Activated effector memory CD4-positive, alpha-beta T cell treated with anti-CD3 and anti-CD28 coated beads, Interleukin-2, amount 50 U/mL, for 16 hours (primary cell): ENCODE measurements at regions not wholly inside any gene's neighbourhood (a gene's known extent, or its start where the extent isn't known, plus 50 kb on each side); places are given as distances from the start of the nearest gene placed in this dataset.

Experiments
- DNase-seq: peaks from one replicate; pipeline ENCODE4 v3.0.0-alpha.2; 2020

- no peak for DNase-seq
Measured at GRCh38 chr6:40714576-40715564, 127.7 kb upstream of the LRFN2 start.

- DNase-seq, result no peak
Measured at GRCh38 chr6:40714143-40714542, 127.0 kb upstream of the LRFN2 start.

GRCh38 chr6:40713002-40713719 is 126.0 kb upstream of the LRFN2 start:
- DNase-seq, result no peak

- DNase-seq, result no peak
Measured at GRCh38 chr6:40710626-40711330, 123.6 kb upstream of the LRFN2 start.

GRCh38 chr6:40708049-40708448 is 120.9 kb upstream of the LRFN2 start:
- DNase-seq, result no peak

GRCh38 chr6:40706178-40706577 is 119.0 kb upstream of the LRFN2 start:
- DNase-seq, result no peak

GRCh38 chr6:40705354-40705753 is 118.2 kb upstream of the LRFN2 start:
- DNase-seq, result no peak

- no peak for DNase-seq
Measured at GRCh38 chr6:40701352-40702007, 114.3 kb upstream of the LRFN2 start.

- DNase-seq, result no peak
Measured at GRCh38 chr6:40700006-40700580, 112.9 kb upstream of the LRFN2 start.

GRCh38 chr6:40695750-40696415 is 108.7 kb upstream of the LRFN2 start:
- no peak for DNase-seq

GRCh38 chr6:40695114-40695513 is 108.0 kb upstream of the LRFN2 start:
- no peak for DNase-seq

GRCh38 chr6:40693768-40694167 is 106.6 kb upstream of the LRFN2 start:
- no peak for DNase-seq

- no peak for DNase-seq
Measured at GRCh38 chr6:40692337-40692736, 105.2 kb upstream of the LRFN2 start.

GRCh38 chr6:40689185-40689584 is 102.0 kb upstream of the LRFN2 start:
- DNase-seq, result no peak

- no peak for DNase-seq
Measured at GRCh38 chr6:40688214-40688761, 101.1 kb upstream of the LRFN2 start.

GRCh38 chr6:40685862-40686261 is 98.7 kb upstream of the LRFN2 start:
- DNase-seq, result no peak

- no peak for DNase-seq
Measured at GRCh38 chr6:40681622-40682021, 94.5 kb upstream of the LRFN2 start.

GRCh38 chr6:40678941-40679340 is 91.8 kb upstream of the LRFN2 start:
- no peak for DNase-seq

GRCh38 chr6:40674170-40674569 is 87.0 kb upstream of the LRFN2 start:
- DNase-seq, result no peak

- DNase-seq, result no peak
Measured at GRCh38 chr6:40672087-40672486, 84.9 kb upstream of the LRFN2 start.

GRCh38 chr6:40671694-40672050 is 84.5 kb upstream of the LRFN2 start:
- DNase-seq, result no peak
